Natural killer cell (primary cell): ENCODE measurements at regions not wholly inside any gene's neighbourhood (a gene's known extent, or its start where the extent isn't known, plus 50 kb on each side); places are given as distances from the start of the nearest gene placed in this dataset.

Source experiments
- ATAC-seq, 3 donors: fragments of 150-1000 bp in 2 of 3; fragments of 200-7000 bp in 1 of 3; cut with Tn5 transposase; 1 replicate in 1 of 3; 2 replicates in 2 of 3; pipeline ENCODE4 v1.10.0; 2021; ENCODE audit warnings: mild to moderate bottlenecking in 2 of 3, moderate library complexity in 2 of 3
- DNase-seq, 2 donors: peaks; one replicate each; pipeline versions ENCODE4 v3.0.0 to v3.0.0-alpha.2; 2013 to 2021; ENCODE audit warnings: mixed read lengths in 1 of 2
- H3K27ac ChIP-seq: one replicate; pipeline ENCODE4 v1.5.1; 2013; ENCODE audit warnings: mild to moderate bottlenecking, low read length
- H3K27me3 ChIP-seq: one replicate; pipeline ENCODE4 v1.6.1; 2013; ENCODE audit warnings: low read length; ENCODE audit not compliant: control insufficient read depth, insufficient read depth
- H3K36me3 ChIP-seq: one replicate; pipeline ENCODE4 v1.6.1; 2013; ENCODE audit warnings: low read length; ENCODE audit not compliant: control insufficient read depth, insufficient read depth
- H3K4me1 ChIP-seq: one replicate; pipeline ENCODE4 v1.6.1; 2013; ENCODE audit warnings: low read length; ENCODE audit not compliant: control insufficient read depth, insufficient read depth
- H3K4me3 ChIP-seq: one replicate; pipeline ENCODE4 v1.5.1; 2013; ENCODE audit warnings: low read length
- H3K9me3 ChIP-seq: one replicate; pipeline ENCODE4 v1.6.1; 2013; ENCODE audit warnings: low read length; ENCODE audit not compliant: control insufficient read depth, insufficient read depth
- H3K27ac Mint-ChIP-seq, 2 donors: one replicate each; pipeline ENCODE4 v1.8.0; 2022; ENCODE audit warnings: mild to moderate bottlenecking in 2 of 2, mixed read lengths in 2 of 2, moderate library complexity in 1 of 2
- H3K27me3 Mint-ChIP-seq, 2 donors: one replicate each; pipeline ENCODE4 v1.8.0; 2022; ENCODE audit warnings: low read depth in 2 of 2, mixed read lengths in 2 of 2
- H3K36me3 Mint-ChIP-seq: one replicate; pipeline ENCODE4 v1.8.0; 2022; ENCODE audit warnings: mixed read lengths
- H3K4me1 Mint-ChIP-seq, 2 donors: one replicate each; pipeline ENCODE4 v1.8.0; 2022; ENCODE audit warnings: mixed read lengths in 2 of 2
- H3K4me3 Mint-ChIP-seq: one replicate; pipeline ENCODE4 v1.8.0; 2022; ENCODE audit warnings: mild to moderate bottlenecking, moderate library complexity, mixed read lengths
- H3K9me3 Mint-ChIP-seq, 2 donors: one replicate each; pipeline ENCODE4 v1.8.0; 2022; ENCODE audit warnings: mixed read lengths in 2 of 2
- WGBS: methylation state at CpG from one replicate; pipeline ENCODE4 v1.1.7; 2013; ENCODE audit warnings: missing lambda C conversion rate; ENCODE audit not compliant: insufficient coverage; 5-methylcytosine and 5-hydroxymethylcytosine counted together
- intact Hi-C: fragments of 100-400 bp; cut with micrococcal nuclease; formaldehyde crosslinking; loops from one replicate; pipeline ENCODE4 v1.14.2; 2022
- TF ChIP-seq, protein P1 (sequence below): fragments of 200-600 bp; IDR thresholded peaks from one replicate; pipeline ENCODE4 v1.8.0; 2022; ENCODE audit warnings: antibody characterized with exemption

GRCh38 chr3:81913886-81914663 lies 152.6 kb upstream of the GBE1 start:
- no peak overlapping the region for H3K27ac Mint-ChIP-seq
- intact Hi-C loops = no loop called here
- no peaks in the 10 kb centered on the region for H3K36me3 Mint-ChIP-seq
- Histone ChIP-seq H3K9me3 (no peaks in the 10 kb centered on the region), H3K36me3 (no peaks in the 10 kb centered on the region), H3K27ac (no peak overlapping the region), H3K4me3 (no peak overlapping the region), H3K27me3 (no peaks in the 10 kb centered on the region), H3K4me1 (no peaks in the 10 kb centered on the region)
- no peaks in the 10 kb centered on the region for H3K4me1 Mint-ChIP-seq
- no peak overlapping the region for H3K4me3 Mint-ChIP-seq
- H3K9me3 Mint-ChIP-seq = no peaks in the 10 kb centered on the region
- no peak for DNase-seq
- no peak for ATAC-seq
- no peaks in the 10 kb centered on the region for H3K27me3 Mint-ChIP-seq
- TF ChIP-seq, protein P1, sequence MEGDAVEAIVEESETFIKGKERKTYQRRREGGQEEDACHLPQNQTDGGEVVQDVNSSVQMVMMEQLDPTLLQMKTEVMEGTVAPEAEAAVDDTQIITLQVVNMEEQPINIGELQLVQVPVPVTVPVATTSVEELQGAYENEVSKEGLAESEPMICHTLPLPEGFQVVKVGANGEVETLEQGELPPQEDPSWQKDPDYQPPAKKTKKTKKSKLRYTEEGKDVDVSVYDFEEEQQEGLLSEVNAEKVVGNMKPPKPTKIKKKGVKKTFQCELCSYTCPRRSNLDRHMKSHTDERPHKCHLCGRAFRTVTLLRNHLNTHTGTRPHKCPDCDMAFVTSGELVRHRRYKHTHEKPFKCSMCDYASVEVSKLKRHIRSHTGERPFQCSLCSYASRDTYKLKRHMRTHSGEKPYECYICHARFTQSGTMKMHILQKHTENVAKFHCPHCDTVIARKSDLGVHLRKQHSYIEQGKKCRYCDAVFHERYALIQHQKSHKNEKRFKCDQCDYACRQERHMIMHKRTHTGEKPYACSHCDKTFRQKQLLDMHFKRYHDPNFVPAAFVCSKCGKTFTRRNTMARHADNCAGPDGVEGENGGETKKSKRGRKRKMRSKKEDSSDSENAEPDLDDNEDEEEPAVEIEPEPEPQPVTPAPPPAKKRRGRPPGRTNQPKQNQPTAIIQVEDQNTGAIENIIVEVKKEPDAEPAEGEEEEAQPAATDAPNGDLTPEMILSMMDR = no peak
- WGBS = 48% methylated on average over 1 of the region's 1 CpG

DNA sequence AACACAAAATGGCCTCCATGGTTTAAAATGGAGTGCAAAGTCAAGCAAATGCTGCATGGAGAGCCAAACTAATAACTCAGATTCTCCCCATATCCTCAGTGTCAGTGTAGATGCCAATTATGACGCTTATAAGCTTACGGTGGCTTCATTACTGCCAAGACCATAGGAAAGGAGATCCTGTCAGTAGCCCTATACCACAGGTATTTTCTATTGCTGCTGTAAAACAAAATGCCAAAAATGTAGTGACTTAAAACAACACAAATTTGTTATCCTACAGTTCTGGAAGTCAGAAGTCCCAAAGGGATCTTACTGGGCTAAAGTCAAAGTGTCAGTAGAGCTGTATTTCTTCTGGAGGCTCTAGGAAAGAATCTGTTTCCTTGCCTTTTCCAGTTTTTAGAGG lies 149.8 kb upstream of the GBE1 start:
- Mint-ChIP-seq H3K27me3 (no peaks in the 10 kb centered on the region), H3K36me3 (no peaks in the 10 kb centered on the region), H3K27ac (no peak overlapping the region), H3K4me3 (no peak overlapping the region), H3K9me3 (peaks cover 0 to 2% of the 10 kb centered on the region in 2 donors), H3K4me1 (no peaks in the 10 kb centered on the region)
- no peaks in the 10 kb centered on the region for H3K9me3 ChIP-seq
- no peaks in the 10 kb centered on the region for H3K36me3 ChIP-seq
- WGBS = 100% methylated on average over 2 of the region's 2 CpGs
- no peaks in the 10 kb centered on the region for H3K27me3 ChIP-seq
- intact Hi-C loops = no loop called here
- H3K27ac ChIP-seq = no peak overlapping the region
- DNase-seq (no peak), ATAC-seq (no peak)
- TF ChIP-seq, protein P1 = no peak
- H3K4me3 ChIP-seq = no peak overlapping the region
- H3K4me1 ChIP-seq = no peaks in the 10 kb centered on the region

DNA sequence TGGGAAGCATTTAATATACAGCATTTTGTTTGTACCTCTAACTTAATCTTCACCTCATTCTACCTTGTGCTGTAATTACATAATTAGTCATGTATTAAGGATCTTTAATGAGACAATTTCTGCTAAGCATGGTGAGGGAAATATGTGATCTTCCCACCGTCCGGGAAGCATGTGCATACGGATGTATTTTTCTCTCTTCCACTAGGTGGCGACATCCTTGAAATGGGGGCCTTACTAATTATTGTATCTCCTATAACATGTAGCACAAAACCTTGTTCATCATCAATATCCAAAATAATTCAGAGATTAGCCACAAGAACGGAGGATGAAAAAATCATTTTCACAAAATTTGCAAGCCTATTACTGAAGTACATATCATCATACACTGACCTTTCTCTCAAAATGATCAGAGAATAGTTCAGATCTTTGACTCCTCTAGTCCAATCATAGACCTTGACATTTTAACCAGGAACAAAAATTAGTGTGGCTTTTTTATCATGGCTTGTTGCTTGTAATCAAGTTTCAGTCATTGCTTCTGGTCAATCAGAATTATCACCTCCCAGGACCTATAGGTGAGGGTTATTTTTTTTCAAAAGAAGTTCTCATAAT lies 148.9 kb upstream of the GBE1 start:
- no peaks in the 10 kb centered on the region for H3K27me3 ChIP-seq
- no peak overlapping the region for H3K4me3 ChIP-seq
- H3K4me1 ChIP-seq = no peaks in the 10 kb centered on the region
- Mint-ChIP-seq H3K4me1 (no peaks in the 10 kb centered on the region), H3K27ac (no peak overlapping the region), H3K4me3 (no peak overlapping the region), H3K27me3 (no peaks in the 10 kb centered on the region), H3K36me3 (no peaks in the 10 kb centered on the region), H3K9me3 (peaks cover 0 to 2% of the 10 kb centered on the region in 2 donors)
- TF ChIP-seq, protein P1 = peak; percentile 69
- DNase-seq = peak in 1 of 2 donors; percentile 45
- intact Hi-C loops = no loop called here
- no peaks in the 10 kb centered on the region for H3K9me3 ChIP-seq
- WGBS = 17% methylated on average over 5 of the region's 5 CpGs
- no peak overlapping the region for H3K27ac ChIP-seq
- H3K36me3 ChIP-seq = no peaks in the 10 kb centered on the region
- ATAC-seq = no peak
